ENCODE measurements at regions not wholly inside any gene's neighbourhood (a gene's known extent, or its start where the extent isn't known, plus 50 kb on each side); places are given as distances from the start of the nearest gene placed in this dataset.

DNA sequence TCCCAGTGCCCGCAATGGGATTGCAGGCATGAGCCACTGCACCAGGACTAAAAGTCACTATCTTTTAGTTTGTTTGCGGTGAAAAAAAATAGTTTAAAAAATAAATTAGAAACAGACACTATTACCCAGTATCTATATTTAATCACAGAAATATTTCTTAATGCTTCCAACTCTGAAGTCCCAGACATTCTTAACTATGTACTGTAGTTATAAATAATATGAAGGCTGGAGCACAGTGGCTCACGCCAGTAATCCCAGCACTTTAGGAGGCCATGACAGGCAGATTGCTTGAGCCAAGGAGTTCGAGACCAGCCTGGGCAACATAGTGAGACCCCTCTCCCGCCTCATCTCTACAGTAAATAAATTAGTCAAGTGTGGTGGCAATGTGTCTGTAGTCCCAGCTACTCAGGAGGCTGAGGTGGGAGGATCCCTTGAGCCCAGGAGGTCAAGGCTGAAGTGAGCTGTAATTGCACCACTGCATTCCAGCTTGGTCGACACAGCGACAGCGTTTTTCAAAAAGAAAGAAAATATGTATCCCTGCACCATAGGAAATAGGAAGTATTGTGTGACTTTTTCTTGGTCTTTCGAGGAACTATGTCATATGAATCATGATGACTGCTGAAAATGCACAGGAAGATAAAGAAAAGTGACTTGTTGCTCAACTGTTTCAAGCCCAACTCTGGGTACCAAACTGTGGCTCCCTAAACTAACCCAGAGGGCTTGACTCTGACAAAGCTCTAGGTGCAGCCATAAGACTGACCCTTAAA is 74.9 kb upstream of the STEAP1B start:
- TF ChIP-seq, protein P1, sequence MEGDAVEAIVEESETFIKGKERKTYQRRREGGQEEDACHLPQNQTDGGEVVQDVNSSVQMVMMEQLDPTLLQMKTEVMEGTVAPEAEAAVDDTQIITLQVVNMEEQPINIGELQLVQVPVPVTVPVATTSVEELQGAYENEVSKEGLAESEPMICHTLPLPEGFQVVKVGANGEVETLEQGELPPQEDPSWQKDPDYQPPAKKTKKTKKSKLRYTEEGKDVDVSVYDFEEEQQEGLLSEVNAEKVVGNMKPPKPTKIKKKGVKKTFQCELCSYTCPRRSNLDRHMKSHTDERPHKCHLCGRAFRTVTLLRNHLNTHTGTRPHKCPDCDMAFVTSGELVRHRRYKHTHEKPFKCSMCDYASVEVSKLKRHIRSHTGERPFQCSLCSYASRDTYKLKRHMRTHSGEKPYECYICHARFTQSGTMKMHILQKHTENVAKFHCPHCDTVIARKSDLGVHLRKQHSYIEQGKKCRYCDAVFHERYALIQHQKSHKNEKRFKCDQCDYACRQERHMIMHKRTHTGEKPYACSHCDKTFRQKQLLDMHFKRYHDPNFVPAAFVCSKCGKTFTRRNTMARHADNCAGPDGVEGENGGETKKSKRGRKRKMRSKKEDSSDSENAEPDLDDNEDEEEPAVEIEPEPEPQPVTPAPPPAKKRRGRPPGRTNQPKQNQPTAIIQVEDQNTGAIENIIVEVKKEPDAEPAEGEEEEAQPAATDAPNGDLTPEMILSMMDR (IDR thresholded peaks at IDR 0.05): no peak
- no peak for TF ChIP-seq CEBPB (IDR thresholded peaks at IDR 0.05)
- no peak for TF ChIP-seq KDM5A (IDR thresholded peaks at IDR 0.05)
- TF ChIP-seq, protein P2, sequence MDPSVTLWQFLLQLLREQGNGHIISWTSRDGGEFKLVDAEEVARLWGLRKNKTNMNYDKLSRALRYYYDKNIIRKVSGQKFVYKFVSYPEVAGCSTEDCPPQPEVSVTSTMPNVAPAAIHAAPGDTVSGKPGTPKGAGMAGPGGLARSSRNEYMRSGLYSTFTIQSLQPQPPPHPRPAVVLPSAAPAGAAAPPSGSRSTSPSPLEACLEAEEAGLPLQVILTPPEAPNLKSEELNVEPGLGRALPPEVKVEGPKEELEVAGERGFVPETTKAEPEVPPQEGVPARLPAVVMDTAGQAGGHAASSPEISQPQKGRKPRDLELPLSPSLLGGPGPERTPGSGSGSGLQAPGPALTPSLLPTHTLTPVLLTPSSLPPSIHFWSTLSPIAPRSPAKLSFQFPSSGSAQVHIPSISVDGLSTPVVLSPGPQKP (IDR thresholded peaks at IDR 0.05; ENCODE audit: low read depth, low read length): no peak
- TF ChIP-seq, protein P3, sequence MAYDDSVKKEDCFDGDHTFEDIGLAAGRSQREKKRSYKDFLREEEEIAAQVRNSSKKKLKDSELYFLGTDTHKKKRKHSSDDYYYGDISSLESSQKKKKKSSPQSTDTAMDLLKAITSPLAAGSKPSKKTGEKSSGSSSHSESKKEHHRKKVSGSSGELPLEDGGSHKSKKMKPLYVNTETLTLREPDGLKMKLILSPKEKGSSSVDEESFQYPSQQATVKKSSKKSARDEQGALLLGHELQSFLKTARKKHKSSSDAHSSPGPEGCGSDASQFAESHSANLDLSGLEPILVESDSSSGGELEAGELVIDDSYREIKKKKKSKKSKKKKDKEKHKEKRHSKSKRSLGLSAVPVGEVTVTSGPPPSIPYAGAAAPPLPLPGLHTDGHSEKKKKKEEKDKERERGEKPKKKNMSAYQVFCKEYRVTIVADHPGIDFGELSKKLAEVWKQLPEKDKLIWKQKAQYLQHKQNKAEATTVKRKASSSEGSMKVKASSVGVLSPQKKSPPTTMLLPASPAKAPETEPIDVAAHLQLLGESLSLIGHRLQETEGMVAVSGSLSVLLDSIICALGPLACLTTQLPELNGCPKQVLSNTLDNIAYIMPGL (CRISPR knock-in tag; IDR thresholded peaks at IDR 0.05; ENCODE audit: borderline replicate concordance): no peak
- no peak for TF ChIP-seq POLR2AphosphoS2 (conservative IDR thresholded peaks at IDR 0.05; ENCODE audit: low read length)
- no peak for TF ChIP-seq POLR2A (IDR thresholded peaks at IDR 0.05; ENCODE audit: low read length)
- TF ChIP-seq KDM1A (IDR thresholded peaks at IDR 0.05; ENCODE audit: low read depth): no peak
- no peak for TF ChIP-seq HDAC2 (IDR thresholded peaks at IDR 0.05)
